Neural progenitor cell (in vitro differentiated cells): ENCODE measurements at regions not wholly inside any gene's neighbourhood (a gene's known extent, or its start where the extent isn't known, plus 50 kb on each side); places are given as distances from the start of the nearest gene placed in this dataset.

Source experiments
- DNase-seq: peaks from one replicate; pipeline ENCODE4 v3.0.0-alpha.2; 2016; ENCODE audit warnings: low spot score
- H2AFZ ChIP-seq: fragments of 200-600 bp; sonication (generic); replicated peaks from 2 replicates; pipeline ENCODE4 v1.6.1; 2016; ENCODE audit warnings: antibody characterized with exemption
- H3F3A ChIP-seq: fragments of 200-600 bp; sonication (generic); 2 replicates; pipeline ENCODE4 v1.6.1; 2016; ENCODE audit warnings: antibody characterized with exemption, low read depth
- H3K27ac ChIP-seq: fragments of 200-600 bp; sonication (generic); 2 replicates; pipeline ENCODE4 v1.5.1; 2016; ENCODE audit warnings: mild to moderate bottlenecking
- H3K27me3 ChIP-seq: fragments of 200-600 bp; sonication (generic); 2 replicates; pipeline ENCODE4 v1.6.1; 2016; ENCODE audit warnings: mild to moderate bottlenecking, moderate library complexity
- H3K36me3 ChIP-seq: fragments of 200-600 bp; sonication (generic); 2 replicates; pipeline ENCODE4 v1.5.1; 2016
- H3K4me1 ChIP-seq: fragments of 200-600 bp; sonication (generic); 2 replicates; pipeline ENCODE4 v1.6.1; 2016; ENCODE audit warnings: mixed run types
- H3K4me2 ChIP-seq: fragments of 200-600 bp; sonication (generic); 2 replicates; pipeline ENCODE4 v1.6.1; 2016
- H3K4me3 ChIP-seq: fragments of 200-600 bp; sonication (generic); 2 replicates; pipeline ENCODE4 v1.5.1; 2016
- H3K79me2 ChIP-seq: fragments of 200-600 bp; sonication (generic); 2 replicates; pipeline ENCODE4 v1.6.1; 2016; ENCODE audit warnings: low read depth
- H3K9ac ChIP-seq: fragments of 200-600 bp; sonication (generic); 2 replicates; pipeline ENCODE4 v1.6.1; 2016
- H3K9me3 ChIP-seq: fragments of 200-600 bp; sonication (generic); 2 replicates; pipeline ENCODE4 v1.5.1; 2016; ENCODE audit warnings: low read depth
- H4K20me1 ChIP-seq: fragments of 200-600 bp; sonication (generic); 2 replicates; pipeline ENCODE4 v1.6.1; 2016; ENCODE audit warnings: low read depth
- H3K27ac Mint-ChIP-seq: 3 replicates; pipeline ENCODE4 v1.8.0; 2021; ENCODE audit warnings: mixed read lengths
- H3K27me3 Mint-ChIP-seq: 2 replicates; pipeline ENCODE4 v1.8.0; 2022; ENCODE audit warnings: low read depth, mild to moderate bottlenecking, inconsistent platforms, moderate library complexity, mixed read lengths; ENCODE audit not compliant: insufficient read depth
- H3K36me3 Mint-ChIP-seq: 3 replicates; pipeline ENCODE4 v1.8.0; 2021; ENCODE audit warnings: mixed read lengths
- H3K4me1 Mint-ChIP-seq: 3 replicates; pipeline ENCODE4 v1.8.0; 2021; ENCODE audit warnings: mixed read lengths
- H3K4me3 Mint-ChIP-seq: 3 replicates; pipeline ENCODE4 v1.8.0; 2021; ENCODE audit warnings: mild to moderate bottlenecking, moderate library complexity, mixed read lengths
- H3K9me3 Mint-ChIP-seq: 3 replicates; pipeline ENCODE4 v1.8.0; 2020; ENCODE audit warnings: mixed read lengths
- CTCF ChIP-seq: fragments of 200-600 bp; sonication (generic); IDR thresholded peaks from 2 replicates; pipeline ENCODE4 v1.5.1; 2017; ENCODE audit warnings: antibody characterized with exemption, mild to moderate bottlenecking
- EZH2 ChIP-seq: fragments of 200-600 bp; sonication (generic); IDR thresholded peaks from 2 replicates; pipeline ENCODE4 v1.6.1; 2017; ENCODE audit warnings: antibody characterized with exemption, mild to moderate bottlenecking, moderate library complexity
- EZH2phosphoT487 ChIP-seq: fragments of 200-600 bp; sonication (generic); IDR thresholded peaks from 2 replicates; pipeline ENCODE4 v1.6.1; 2017; ENCODE audit warnings: antibody characterized with exemption

- no peaks in the 10 kb centered on the region for H3K4me1 ChIP-seq
- Mint-ChIP-seq H3K4me1 (peaks cover 2% of the 10 kb centered on the region), H3K27ac (no peak overlapping the region), H3K4me3 (no peak overlapping the region), H3K9me3 (peaks cover 14% of the 10 kb centered on the region), H3K27me3 (no peaks in the 10 kb centered on the region), H3K36me3 (no peaks in the 10 kb centered on the region)
- no peak overlapping the region for H3K9ac ChIP-seq
- no peaks in the 10 kb centered on the region for H4K20me1 ChIP-seq
- DNase-seq = no peak
- TF ChIP-seq EZH2phosphoT487 (no peak), CTCF (no peak), EZH2 (no peak)
- no peak overlapping the region for H3K27ac ChIP-seq
- H3K9me3 ChIP-seq = no peaks in the 10 kb centered on the region
- H3F3A ChIP-seq = no peaks in the 10 kb centered on the region
- no peak overlapping the region for H3K4me3 ChIP-seq
- H2AFZ ChIP-seq = no peak overlapping the region
- peaks cover 8% of the 10 kb centered on the region for H3K36me3 ChIP-seq
- H3K27me3 ChIP-seq = no peaks in the 10 kb centered on the region
- no peak overlapping the region for H3K4me2 ChIP-seq
- H3K79me2 ChIP-seq = no peaks in the 10 kb centered on the region
These were observed 56.1 kb downstream of the CAPZA3 start for GRCh38 chr12:18794000-18794399.

GRCh38 chr12:18797604-18798003, 59.7 kb downstream of the CAPZA3 start:
- Histone ChIP-seq H3F3A (no peaks in the 10 kb centered on the region), H3K27ac (no peak overlapping the region), H3K4me2 (no peak overlapping the region), H4K20me1 (no peaks in the 10 kb centered on the region), H3K4me3 (no peak overlapping the region), H3K36me3 (peaks cover 3% of the 10 kb centered on the region), H3K27me3 (no peaks in the 10 kb centered on the region), H3K4me1 (no peaks in the 10 kb centered on the region), H3K79me2 (no peaks in the 10 kb centered on the region), H2AFZ (no peak overlapping the region), H3K9me3 (no peaks in the 10 kb centered on the region), H3K9ac (no peak overlapping the region)
- Mint-ChIP-seq H3K27ac (no peak overlapping the region), H3K4me1 (peaks cover 2% of the 10 kb centered on the region), H3K9me3 (no peaks in the 10 kb centered on the region), H3K27me3 (peaks cover 2% of the 10 kb centered on the region), H3K4me3 (no peak overlapping the region), H3K36me3 (no peaks in the 10 kb centered on the region)
- TF ChIP-seq EZH2 (no peak), CTCF (no peak), EZH2phosphoT487 (no peak)
- no peak for DNase-seq

- Mint-ChIP-seq H3K9me3 (no peaks in the 10 kb centered on the region), H3K27me3 (peaks cover 4% of the 10 kb centered on the region), H3K27ac (no peak overlapping the region), H3K4me3 (no peak overlapping the region), H3K36me3 (no peaks in the 10 kb centered on the region), H3K4me1 (peaks cover 2% of the 10 kb centered on the region)
- DNase-seq = no peak
- Histone ChIP-seq H3K4me2 (no peak overlapping the region), H3K36me3 (peaks cover 3% of the 10 kb centered on the region), H3K4me1 (no peaks in the 10 kb centered on the region), H2AFZ (no peak overlapping the region), H3K9ac (no peak overlapping the region), H3K27me3 (no peaks in the 10 kb centered on the region), H3F3A (no peaks in the 10 kb centered on the region), H3K79me2 (no peaks in the 10 kb centered on the region), H4K20me1 (no peaks in the 10 kb centered on the region), H3K27ac (no peak overlapping the region), H3K4me3 (no peak overlapping the region), H3K9me3 (no peaks in the 10 kb centered on the region)
- TF ChIP-seq EZH2phosphoT487 (no peak), EZH2 (no peak), CTCF (no peak)
These were observed 60.8 kb downstream of the CAPZA3 start for GRCh38 chr12:18798535-18799361.
